ENCODE measurements at regions not wholly inside any gene's neighbourhood (a gene's known extent, or its start where the extent isn't known, plus 50 kb on each side); places are given as distances from the start of the nearest gene placed in this dataset.

DNA sequence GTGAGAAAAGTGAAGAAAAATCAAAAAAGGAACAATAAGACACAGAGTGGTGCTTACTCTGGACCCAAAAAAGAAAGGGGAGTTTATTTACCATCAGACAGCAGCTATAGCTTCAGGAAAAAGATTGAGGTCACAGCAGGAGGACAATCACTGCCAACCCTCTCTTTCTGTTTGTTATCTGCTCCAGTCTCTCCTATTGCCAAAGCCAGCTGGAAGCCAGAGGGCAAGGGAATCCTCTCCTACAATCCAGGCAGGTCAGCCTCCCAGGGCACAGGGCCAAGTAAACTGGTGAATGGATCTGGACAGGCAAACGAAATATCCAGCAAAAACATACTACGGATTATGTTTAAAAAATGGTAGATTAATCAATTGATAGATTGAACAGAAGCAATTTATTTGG, 306.9 kb upstream of the SLIT2 start:
- TF ChIP-seq, protein P1, sequence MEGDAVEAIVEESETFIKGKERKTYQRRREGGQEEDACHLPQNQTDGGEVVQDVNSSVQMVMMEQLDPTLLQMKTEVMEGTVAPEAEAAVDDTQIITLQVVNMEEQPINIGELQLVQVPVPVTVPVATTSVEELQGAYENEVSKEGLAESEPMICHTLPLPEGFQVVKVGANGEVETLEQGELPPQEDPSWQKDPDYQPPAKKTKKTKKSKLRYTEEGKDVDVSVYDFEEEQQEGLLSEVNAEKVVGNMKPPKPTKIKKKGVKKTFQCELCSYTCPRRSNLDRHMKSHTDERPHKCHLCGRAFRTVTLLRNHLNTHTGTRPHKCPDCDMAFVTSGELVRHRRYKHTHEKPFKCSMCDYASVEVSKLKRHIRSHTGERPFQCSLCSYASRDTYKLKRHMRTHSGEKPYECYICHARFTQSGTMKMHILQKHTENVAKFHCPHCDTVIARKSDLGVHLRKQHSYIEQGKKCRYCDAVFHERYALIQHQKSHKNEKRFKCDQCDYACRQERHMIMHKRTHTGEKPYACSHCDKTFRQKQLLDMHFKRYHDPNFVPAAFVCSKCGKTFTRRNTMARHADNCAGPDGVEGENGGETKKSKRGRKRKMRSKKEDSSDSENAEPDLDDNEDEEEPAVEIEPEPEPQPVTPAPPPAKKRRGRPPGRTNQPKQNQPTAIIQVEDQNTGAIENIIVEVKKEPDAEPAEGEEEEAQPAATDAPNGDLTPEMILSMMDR (IDR thresholded peaks at IDR 0.05): no peak
- TF ChIP-seq POLR2A (IDR thresholded peaks at IDR 0.05): no peak
